ENCODE measurements at regions not wholly inside any gene's neighbourhood (a gene's known extent, or its start where the extent isn't known, plus 50 kb on each side); places are given as distances from the start of the nearest gene placed in this dataset.

GRCh38 chr6:170456886-170457698 is 96.0 kb downstream of the PSMB1 start (continued):
- TF ChIP-seq ZNF407 (IDR thresholded peaks at IDR 0.05; ENCODE audit: low read depth), result no peak
- TF ChIP-seq RBM14 (IDR thresholded peaks at IDR 0.05; ENCODE audit: borderline replicate concordance, insufficient read depth, low read depth, low read length), result no peak
- TF ChIP-seq ATF1 (CRISPR knock-in tag; IDR thresholded peaks at IDR 0.05), result no peak
- no peak for TF ChIP-seq ATF1 (tag; IDR thresholded peaks at IDR 0.05)
- no peak for TF ChIP-seq MCM3 (IDR thresholded peaks at IDR 0.05)
- no peak for TF ChIP-seq ARID2 (IDR thresholded peaks at IDR 0.05)
- no peak for TF ChIP-seq E2F3 (CRISPR knock-in tag; IDR thresholded peaks at IDR 0.05)
